ENCODE measurements at regions not wholly inside any gene's neighbourhood (a gene's known extent, or its start where the extent isn't known, plus 50 kb on each side); places are given as distances from the start of the nearest gene placed in this dataset.

DNA sequence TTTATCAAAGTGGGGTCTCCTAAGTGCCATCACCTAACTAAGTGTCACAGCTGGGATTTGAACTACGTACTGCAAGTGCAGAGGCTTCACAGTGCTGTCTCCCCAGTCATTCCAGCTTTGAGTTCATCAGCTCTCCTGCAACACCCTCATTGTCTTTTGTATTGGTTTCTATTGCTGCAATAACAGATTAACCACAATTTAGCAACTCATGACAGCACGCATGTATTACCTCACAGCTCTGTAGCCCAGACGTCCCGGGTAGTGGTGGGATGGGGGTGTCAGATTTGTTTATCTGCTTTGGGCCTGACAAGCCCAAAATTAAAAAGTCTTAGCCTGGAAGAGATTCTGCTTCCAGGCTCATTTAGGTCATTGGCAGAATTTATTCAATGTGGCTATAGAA is 220.5 kb upstream of the LRRN1 start:
- Histone ChIP-seq H3K9ac (ENCODE audit: low read depth, low read length) (no peak overlapping the region), H3K36me3 (ENCODE audit: insufficient read depth, low read length) (no peaks in the 10 kb centered on the region), H3K4me3 (ENCODE audit: low read depth in 1 of 2, low read length in 2 of 2) (no peak overlapping the region), H3K79me2 (ENCODE audit: insufficient read depth, low read length) (no peaks in the 10 kb centered on the region), H4K20me1 (ENCODE audit: insufficient read depth, low read length) (no peaks in the 10 kb centered on the region), H3K4me1 (ENCODE audit: insufficient read depth, low read length) (no peaks in the 10 kb centered on the region), H3K27ac (ENCODE audit: low read length) (no peak overlapping the region), H3K9me3 (ENCODE audit: insufficient read depth, low read length, severe bottlenecking) (no peaks in the 10 kb centered on the region), H2AFZ (ENCODE audit: low read depth, low read length) (no peak overlapping the region), H3K27me3 (ENCODE audit: insufficient read depth, low read length, poor library complexity) (no peaks in the 10 kb centered on the region), H3K4me2 (ENCODE audit: insufficient read depth, low read length) (no peak overlapping the region)
- DNase-seq (no peak), ATAC-seq (ENCODE audit: insufficient read depth, low read depth) (no peak)
- TF ChIP-seq EZH2 (IDR thresholded peaks at IDR 0.05; ENCODE audit: borderline replicate concordance, low read depth, low read length, severe bottlenecking): no peak
- TF ChIP-seq, protein P1, sequence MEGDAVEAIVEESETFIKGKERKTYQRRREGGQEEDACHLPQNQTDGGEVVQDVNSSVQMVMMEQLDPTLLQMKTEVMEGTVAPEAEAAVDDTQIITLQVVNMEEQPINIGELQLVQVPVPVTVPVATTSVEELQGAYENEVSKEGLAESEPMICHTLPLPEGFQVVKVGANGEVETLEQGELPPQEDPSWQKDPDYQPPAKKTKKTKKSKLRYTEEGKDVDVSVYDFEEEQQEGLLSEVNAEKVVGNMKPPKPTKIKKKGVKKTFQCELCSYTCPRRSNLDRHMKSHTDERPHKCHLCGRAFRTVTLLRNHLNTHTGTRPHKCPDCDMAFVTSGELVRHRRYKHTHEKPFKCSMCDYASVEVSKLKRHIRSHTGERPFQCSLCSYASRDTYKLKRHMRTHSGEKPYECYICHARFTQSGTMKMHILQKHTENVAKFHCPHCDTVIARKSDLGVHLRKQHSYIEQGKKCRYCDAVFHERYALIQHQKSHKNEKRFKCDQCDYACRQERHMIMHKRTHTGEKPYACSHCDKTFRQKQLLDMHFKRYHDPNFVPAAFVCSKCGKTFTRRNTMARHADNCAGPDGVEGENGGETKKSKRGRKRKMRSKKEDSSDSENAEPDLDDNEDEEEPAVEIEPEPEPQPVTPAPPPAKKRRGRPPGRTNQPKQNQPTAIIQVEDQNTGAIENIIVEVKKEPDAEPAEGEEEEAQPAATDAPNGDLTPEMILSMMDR (IDR thresholded peaks at IDR 0.05; ENCODE audit: borderline replicate concordance, extremely low read depth, low read length, poor library complexity, severe bottlenecking): no peak

DNA sequence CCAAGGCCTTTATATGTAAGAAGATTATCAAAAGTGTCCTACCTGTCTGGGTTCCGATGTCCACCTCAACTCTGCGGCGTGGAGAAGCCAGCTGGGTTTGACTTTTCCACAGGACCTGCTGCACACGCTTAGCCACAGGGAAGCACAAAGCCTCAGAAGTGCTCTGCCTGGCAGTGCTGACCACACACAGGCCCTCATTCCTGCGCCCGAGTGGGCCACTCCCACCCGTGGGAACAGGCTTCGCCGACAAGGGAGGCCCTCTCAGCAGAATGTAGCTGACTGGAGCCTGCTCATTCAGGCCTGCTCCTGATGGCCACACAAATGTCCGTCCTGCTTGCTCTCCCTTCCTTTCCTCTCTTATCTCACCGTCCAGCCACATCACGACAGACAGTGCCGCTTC is 221.4 kb upstream of the LRRN1 start:
- H3K27ac ChIP-seq (ENCODE audit: low read length): no peak overlapping the region
- H3K4me2 ChIP-seq (ENCODE audit: insufficient read depth, low read length): no peak overlapping the region
- no peaks in the 10 kb centered on the region for H3K9me3 ChIP-seq (ENCODE audit: insufficient read depth, low read length, severe bottlenecking)
- H3K79me2 ChIP-seq (ENCODE audit: insufficient read depth, low read length): no peaks in the 10 kb centered on the region
- no peak overlapping the region for H2AFZ ChIP-seq (ENCODE audit: low read depth, low read length)
- H3K4me3 ChIP-seq (ENCODE audit: low read depth in 1 of 2, low read length in 2 of 2): no peak overlapping the region
- TF ChIP-seq, protein P1 (IDR thresholded peaks at IDR 0.05; ENCODE audit: borderline replicate concordance, extremely low read depth, low read length, poor library complexity, severe bottlenecking): no peak
- no peak for TF ChIP-seq EZH2 (IDR thresholded peaks at IDR 0.05; ENCODE audit: borderline replicate concordance, low read depth, low read length, severe bottlenecking)
- ATAC-seq (ENCODE audit: insufficient read depth, low read depth): no peak
- H3K9ac ChIP-seq (ENCODE audit: low read depth, low read length): no peak overlapping the region
- DNase-seq: no peak
- H3K36me3 ChIP-seq (ENCODE audit: insufficient read depth, low read length): no peaks in the 10 kb centered on the region
- no peaks in the 10 kb centered on the region for H3K27me3 ChIP-seq (ENCODE audit: insufficient read depth, low read length, poor library complexity)
- no peaks in the 10 kb centered on the region for H4K20me1 ChIP-seq (ENCODE audit: insufficient read depth, low read length)
- H3K4me1 ChIP-seq (ENCODE audit: insufficient read depth, low read length): no peaks in the 10 kb centered on the region

DNA sequence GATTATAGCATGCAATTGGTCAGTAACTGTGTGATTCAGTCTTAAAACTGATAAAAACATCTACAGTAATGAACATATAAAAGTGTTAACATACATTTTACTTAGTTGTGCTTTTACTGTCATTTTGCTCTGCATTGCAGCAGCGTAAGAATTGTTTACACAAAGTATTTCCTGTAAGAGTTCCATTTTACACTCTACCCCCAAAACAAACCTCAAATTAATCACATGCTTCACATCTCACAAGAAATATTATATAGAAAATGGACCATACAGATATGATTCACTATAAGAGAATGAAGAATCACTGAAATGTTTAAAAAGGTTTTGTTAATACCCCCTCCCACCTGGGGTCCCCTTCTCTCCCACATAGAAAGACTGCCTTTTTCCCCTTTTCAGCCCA is 225.9 kb upstream of the LRRN1 start:
- Histone ChIP-seq H3K27me3 (ENCODE audit: insufficient read depth, low read length, poor library complexity) (no peaks in the 10 kb centered on the region), H3K4me2 (ENCODE audit: insufficient read depth, low read length) (no peak overlapping the region), H3K27ac (ENCODE audit: low read length) (no peak overlapping the region), H3K9me3 (ENCODE audit: insufficient read depth, low read length, severe bottlenecking) (no peaks in the 10 kb centered on the region), H3K36me3 (ENCODE audit: insufficient read depth, low read length) (no peaks in the 10 kb centered on the region), H3K9ac (ENCODE audit: low read depth, low read length) (no peak overlapping the region), H2AFZ (ENCODE audit: low read depth, low read length) (no peak overlapping the region), H3K4me3 (ENCODE audit: low read depth in 1 of 2, low read length in 2 of 2) (no peak overlapping the region), H4K20me1 (ENCODE audit: insufficient read depth, low read length) (no peaks in the 10 kb centered on the region), H3K4me1 (ENCODE audit: insufficient read depth, low read length) (no peaks in the 10 kb centered on the region), H3K79me2 (ENCODE audit: insufficient read depth, low read length) (no peaks in the 10 kb centered on the region)
- ATAC-seq (ENCODE audit: insufficient read depth, low read depth) (no peak), DNase-seq (no peak)
- TF ChIP-seq EZH2 (IDR thresholded peaks at IDR 0.05; ENCODE audit: borderline replicate concordance, low read depth, low read length, severe bottlenecking): no peak
- TF ChIP-seq, protein P1 (IDR thresholded peaks at IDR 0.05; ENCODE audit: borderline replicate concordance, extremely low read depth, low read length, poor library complexity, severe bottlenecking): no peak
